VCaP (cell line): ENCODE measurements at regions not wholly inside any gene's neighbourhood (a gene's known extent, or its start where the extent isn't known, plus 50 kb on each side); places are given as distances from the start of the nearest gene placed in this dataset.

Experiments
- H3K27ac ChIP-seq: fragments of 450-650 bp; 2 replicates; pipeline ENCODE4 v1.5.1; 2017
- CTCF ChIP-seq: fragments of 450-650 bp; conservative IDR thresholded peaks from 2 replicates; pipeline ENCODE4 v1.5.1; 2017; ENCODE audit warnings: mild to moderate bottlenecking, moderate library complexity

DNA sequence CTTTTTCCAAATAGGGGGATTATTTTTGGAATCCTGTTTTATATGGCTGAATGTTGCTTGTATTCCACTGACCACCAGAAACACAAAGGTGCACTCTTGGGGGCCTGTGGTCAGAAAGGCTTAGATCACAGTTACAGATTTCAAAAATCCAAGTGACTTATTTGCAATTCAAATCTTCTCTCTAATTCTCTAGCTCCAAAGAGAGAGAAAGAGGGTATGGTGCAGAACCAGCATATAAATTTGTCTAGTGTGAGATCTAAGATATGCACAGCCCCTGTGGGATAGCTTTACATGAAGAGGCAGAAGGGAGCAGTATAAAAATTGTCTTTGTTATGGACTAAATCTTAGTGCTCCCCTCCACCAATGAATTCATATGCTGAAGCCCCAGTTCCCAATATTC, 1121.7 kb upstream of the CELF2 start:
- no peak overlapping the region for H3K27ac ChIP-seq
- TF ChIP-seq CTCF: no peak

DNA sequence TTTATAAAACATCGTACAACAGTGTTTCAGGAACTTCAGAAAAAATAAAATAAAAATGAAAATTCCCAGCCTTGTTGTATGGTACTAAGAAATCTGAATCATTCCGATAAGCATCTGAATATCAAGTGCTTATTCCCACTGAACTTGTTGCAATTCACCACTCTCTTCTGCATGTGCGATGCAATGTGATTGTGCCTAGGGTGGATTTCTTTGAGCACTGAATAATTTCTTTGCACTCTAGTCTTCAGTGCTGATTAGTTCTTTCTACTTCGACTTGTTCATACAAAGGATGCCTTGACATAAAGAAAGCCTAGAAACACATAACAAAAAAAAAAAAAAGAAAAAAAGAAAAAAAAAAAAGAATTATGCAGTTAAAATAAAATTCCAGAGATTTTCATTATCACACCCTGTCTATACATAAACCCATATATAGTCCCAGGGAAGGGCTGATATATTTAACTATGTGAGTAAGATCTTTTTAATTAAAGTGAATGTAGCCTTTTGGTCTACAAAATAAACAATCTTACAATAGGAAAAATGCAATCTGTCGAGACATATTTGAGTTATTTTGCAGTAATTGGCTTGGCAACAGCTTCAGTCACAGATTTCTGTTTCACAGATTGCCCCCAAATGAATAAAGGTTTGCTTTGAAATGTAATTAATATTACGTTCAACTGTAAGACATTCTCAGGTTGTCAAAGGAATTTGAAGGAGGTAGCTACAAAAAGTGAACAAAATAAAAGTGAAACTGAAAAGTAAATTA, 1118.9 kb upstream of the CELF2 start:
- no peak for TF ChIP-seq CTCF
- no peak overlapping the region for H3K27ac ChIP-seq

DNA sequence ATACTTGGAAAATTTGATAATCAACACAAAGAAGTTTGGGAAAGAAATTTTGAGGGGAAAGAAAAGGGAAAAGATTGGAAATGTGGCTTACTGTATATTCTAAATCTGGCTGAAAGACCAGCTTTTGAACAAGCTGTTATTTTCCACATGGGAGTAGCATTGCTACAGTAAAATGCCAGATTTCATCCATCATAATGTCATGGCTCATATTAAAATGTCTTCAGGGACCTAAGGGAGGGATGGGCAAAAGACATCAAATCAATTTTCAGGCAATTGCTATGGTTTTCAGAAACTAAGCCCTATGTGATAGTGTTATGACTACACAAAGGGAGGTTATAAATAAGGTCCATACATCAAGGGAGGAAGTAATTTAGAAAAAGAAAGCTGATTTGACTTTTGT, 1116.9 kb upstream of the CELF2 start:
- TF ChIP-seq CTCF: no peak
- H3K27ac ChIP-seq: no peak overlapping the region

DNA sequence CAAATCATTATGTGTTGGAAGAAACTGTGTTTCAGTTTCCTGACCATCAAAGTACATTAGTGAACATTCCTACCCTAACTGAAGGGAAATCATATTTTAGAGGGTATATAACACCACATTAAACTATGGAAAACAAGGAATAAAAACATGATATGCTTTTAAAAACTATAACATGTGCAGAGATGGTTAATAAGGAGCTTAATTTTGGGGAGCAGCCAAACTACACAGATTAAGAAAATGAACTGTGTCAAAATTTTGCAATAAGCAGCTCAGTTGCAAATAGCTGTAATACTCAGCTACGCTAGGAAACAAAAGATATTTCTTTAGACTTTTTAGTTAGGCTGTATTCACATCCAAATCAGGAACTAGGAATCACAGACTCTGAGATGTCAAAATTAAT, 1115.7 kb upstream of the CELF2 start:
- TF ChIP-seq CTCF: no peak
- no peak overlapping the region for H3K27ac ChIP-seq

- no peak for TF ChIP-seq CTCF
- H3K27ac ChIP-seq: no peak overlapping the region
Observed at GRCh38 chr10:9910446-9910845, 1107.2 kb upstream of the CELF2 start.

- H3K27ac ChIP-seq: no peak overlapping the region
- no peak for TF ChIP-seq CTCF
Observed at GRCh38 chr10:9911488-9911887, 1106.2 kb upstream of the CELF2 start.

DNA sequence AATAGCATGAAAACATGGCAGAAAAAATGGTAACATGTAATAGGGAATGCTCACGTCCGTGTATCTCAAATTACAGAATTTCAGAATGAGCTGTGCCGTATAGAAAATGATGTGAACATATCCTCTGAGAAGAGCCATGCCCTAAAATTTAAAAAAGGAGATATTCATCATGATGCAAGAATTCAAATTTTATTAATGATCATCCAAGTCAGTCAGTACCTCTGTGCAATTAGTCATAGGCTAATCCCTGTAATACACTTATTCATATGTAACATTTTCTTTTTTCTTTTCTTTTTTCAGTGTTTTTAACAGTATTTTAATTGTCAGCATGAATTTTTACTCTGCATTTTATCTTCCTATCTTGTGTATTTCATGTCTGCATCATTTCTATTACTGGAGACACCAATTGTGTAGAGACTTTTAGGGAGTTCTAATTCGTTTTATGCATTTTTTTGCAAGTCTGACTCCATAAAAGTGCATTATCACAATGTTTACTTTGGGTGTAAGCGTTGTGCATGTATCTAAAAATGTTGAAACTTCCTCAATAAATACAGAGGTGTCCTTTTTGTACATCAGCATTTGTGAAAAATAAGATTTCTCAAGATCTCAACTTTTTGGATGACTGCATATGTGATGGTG, 1103.7 kb upstream of the CELF2 start:
- no peak for TF ChIP-seq CTCF
- H3K27ac ChIP-seq: no peak overlapping the region
